ENCODE measurements at regions not wholly inside any gene's neighbourhood (a gene's known extent, or its start where the extent isn't known, plus 50 kb on each side); places are given as distances from the start of the nearest gene placed in this dataset.
"Not testable (repeated sequence)": the region's sequence is repeated elsewhere in the genome, so short reads cannot be mapped to it uniquely, and the experiment has no call there.

DNA sequence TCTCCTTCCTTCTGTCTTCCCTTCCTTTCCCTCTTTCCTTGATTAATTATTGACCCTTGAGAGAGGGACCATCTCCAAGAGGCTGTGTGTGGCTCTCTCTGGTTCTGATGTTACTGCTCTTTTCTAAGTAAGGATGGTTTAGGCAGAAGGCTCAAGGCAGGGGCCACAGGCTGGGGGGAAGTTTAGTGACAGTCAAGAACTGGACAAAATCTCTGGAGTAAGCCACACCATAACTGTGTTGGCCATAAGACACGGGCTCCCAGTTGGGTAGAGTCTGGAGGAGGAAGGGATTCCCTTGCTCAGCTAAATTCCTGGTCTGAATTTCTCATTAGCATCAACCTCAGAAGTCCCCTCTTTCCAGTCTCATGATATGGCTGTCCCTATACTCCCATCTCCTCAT is 74.7 kb downstream of the BUD13 start:
- DNase-seq: no peak

DNA sequence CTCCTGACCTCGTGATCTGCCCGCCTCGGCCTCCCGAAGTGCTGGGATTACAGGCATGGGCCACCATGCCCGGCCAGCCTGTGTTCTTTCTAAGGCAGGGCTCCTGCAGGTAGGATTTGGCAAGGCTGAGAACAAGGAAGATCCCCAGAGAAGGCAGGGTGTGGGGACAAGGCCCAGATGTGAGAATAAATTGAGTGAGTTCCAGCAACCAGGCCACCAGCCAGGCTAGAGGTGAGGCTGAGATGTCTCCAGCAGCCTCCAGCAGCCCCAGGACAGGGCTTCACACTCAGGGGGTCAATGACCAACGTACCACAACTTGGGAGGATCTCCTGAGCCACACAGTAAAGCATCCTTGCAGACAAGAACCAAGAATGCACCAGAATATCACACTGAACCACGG is 75.1 kb downstream of the BUD13 start:
- no peak for DNase-seq

DNA sequence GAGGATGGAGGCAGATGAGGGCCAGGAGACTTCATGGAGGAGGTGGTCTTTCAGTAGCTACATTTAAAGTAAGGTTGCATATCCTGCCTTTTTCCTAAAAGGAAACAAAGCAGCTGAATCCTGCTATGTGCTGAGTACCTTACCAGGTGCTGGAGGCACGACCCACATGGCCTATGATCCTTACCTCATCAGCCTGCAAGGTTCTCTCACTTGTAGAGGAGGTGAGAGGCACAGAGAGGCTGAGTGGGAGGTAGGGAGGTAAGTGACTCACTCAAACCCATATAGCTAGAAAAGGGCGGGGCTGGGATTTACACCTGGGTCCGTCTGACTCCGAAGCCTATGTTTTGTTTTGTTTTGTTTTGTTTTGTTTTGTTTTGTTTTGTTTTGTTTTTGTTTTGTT is 75.8 kb downstream of the BUD13 start:
- no peak for DNase-seq

DNA sequence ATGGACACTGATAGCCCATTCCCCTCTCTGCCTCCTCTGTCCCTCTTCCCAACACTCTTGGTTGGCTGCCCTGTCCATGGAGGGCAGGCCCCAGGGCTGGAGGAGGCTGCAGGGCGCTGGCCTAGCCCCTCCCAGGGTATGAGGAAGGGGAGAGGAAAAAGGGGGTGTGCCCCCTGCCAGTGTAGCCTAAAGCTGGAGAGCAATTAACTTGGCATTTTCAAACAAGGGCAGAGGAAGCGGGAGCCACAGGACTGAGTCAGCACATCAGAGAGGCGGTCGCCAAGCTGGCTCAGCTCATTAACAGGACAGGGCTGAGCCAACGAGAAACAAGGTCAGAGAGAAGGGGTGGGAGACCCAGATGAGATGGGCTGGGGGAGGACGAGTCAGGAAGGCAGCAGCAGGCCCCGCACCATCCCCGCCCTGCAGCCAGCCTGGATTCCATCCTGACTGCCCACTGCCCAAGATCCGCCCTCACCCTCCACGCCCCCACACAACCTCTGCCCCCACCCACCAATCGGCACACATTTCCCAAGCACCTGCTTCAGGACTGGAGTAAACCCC is 76.3 kb downstream of the BUD13 start:
- DNase-seq: no peak

DNA sequence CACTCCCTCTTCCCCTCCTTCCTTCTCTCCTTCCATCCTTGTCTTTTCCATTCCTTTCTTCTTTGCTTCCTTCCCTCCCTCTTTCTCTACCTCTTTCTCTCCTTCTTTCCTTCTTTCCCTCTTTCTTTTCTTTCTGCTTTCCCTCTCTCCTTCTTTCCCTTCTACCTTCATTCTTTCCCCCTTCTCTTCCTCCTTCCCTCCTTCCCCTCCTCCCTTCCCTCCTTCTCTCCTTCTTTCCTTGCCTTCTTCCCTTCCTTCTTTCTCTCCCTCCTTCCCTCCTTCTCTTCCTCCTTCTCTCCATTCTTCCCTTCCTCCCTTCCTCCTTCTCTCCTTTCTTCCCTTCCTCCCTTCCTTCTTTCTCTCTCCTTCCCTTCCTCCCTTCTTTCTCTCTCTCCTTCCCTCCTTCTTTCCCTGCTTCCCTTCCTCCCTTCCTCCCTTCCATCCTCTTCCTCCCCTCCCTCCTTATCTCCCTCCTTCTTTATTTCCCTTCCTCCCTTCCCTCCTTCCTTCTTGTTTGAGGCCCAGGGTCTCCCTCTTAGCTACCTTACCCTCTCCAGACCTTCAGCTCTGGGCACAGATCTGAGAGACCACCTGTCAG is 77.0 kb downstream of the BUD13 start:
- no peak for DNase-seq

DNA sequence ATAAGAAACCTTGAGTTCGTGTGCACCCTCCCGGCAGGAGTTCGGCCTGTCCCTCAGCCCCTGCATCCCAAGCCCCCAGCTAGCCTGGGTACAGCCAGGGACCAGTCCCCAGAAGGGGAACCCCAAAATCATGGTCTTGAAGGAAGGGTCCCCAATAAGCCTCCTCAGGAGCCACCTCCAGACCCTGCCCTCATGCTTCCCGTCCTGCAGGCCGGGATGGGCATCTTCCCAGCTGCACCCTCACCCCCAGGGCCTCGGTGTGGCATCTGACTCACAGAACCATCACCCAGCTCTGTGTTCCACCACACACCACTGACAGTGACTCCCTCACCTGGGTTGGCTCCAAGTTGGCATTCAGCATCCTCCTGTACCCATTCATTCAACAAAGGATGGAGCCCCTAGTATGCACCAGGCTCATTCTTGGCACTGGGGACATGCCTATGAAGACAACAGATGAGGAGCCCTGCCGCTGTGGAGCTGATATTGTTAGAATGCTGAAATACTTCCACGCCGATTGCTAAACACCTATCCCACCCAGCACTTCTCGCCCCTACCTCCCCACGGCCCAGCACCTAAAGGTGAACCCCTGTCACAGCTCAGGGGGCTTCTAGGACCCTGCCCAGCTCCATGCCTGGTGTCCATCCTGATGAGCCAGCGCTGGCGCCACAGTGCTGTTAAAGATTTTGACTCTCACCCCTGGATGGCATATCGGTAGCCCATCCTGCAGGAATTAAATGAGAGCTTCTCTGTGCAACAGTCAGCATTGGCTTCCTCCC is 77.8 kb downstream of the BUD13 start:
- no peak for DNase-seq

DNA sequence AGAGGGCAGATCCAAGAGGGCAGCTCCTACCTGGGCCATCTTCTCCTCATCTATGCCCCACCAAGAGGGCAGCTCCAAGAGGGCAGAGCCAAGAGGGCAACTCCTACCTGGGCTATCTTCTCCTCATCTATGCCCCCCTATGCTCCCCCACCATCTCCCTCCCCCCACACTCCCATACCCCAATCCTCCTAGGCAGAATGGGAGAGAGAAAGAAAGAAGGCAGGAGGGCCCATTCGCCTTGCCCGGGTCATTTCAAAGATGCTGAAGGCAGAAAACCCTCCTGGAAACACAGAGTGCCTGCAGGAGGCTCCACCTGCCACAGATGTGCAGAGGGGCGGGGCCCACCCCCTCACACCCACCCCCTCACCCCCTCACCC is 78.5 kb downstream of the BUD13 start:
- no peak for DNase-seq

DNA sequence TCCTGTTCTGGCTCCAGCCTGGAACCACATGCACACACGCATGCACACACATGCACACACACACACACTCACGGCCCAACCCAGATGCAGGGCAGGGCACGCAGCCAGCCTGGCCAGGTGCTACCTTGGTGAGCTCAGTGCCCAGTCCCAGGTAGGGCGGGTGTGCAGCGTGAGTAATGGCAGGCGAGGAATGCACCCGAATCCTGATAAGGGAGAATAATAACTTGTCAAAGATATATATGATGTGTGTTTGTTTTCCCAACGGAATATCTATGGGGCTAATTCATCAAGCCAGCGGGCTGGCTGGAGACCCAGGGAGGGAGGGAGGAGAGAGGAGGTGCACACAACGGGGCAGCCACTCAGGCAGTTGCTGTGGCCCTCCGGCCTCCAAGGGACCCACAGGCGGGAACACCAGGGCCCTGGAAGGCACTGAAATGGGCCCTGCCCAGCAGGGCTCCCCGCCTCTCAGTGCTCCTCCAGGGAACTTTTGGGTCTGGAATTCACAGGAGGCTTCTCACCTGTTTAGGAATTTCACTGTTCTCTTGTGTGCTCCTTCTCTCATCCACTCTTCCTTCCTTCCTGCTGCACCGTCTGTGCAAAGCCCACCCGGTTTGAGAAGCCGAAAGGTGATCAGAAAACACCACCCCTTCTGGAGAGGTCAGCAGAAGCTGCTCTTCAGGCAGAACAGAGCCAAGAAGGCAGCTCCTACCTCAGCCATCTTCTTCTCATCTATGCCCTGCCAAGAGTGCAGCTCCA is 79.0 kb downstream of the BUD13 start:
- DNase-seq: no peak

DNA sequence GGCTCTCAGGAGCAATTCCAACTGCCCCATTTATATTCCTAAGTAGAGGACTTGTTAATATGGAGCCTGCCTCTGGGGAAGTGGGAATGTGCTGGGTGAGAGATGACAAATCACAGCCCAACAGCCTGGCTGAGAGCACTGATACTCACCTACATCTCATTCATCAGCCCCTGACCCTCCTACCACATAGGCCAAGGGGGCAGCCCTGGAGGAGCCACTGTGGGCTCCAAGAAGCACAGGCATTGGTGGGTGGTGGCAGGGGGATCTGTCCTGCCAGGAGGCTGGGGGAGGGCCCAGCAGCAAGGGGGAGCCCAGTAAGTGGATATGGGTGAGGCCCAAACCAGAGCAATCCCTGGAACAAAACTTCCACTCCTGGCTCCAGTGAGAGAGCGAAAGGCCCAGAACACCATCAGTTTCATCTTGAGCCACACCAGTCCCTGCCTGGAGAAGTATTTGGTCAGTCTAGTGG is 79.7 kb downstream of the BUD13 start:
- DNase-seq: no peak

DNA sequence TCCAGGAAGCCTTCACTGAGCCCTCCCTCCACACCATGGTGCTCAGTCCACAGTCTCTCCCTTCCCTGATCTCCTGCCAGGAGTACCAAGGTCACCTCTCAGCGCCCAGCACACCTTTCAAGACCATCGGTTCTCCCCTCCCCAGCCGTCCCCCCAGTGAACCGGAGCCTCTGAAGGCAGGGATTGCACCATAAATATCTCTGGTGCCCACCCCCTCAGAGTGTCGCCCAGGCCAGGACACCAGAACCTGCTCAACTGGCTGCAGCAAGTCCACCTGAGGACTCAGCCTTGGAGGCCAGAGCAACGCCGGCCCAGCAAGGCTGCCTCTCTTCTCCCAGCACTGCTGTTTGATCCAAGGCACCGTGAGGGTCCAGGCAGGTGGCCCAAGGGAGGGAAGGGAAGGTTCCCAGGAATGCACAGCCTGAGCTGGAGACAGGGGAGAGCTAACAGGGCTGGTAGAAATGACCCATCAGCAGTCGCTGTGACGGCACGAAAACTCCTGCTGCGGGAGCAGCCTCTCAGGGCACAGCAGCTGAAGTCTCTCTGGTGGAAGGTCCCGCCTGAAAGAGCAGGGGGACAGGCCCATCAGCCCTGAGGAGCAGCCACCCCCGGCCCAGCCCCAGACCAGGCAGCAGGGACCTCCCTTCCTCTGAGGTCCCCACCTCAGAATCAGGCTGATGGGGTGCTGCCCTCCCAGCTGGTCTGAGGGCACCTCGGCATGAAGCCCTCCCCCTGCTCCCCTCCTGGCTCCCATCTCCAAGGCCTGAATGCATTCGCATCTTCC is 80.3 kb downstream of the BUD13 start:
- DNase-seq: no peak

DNA sequence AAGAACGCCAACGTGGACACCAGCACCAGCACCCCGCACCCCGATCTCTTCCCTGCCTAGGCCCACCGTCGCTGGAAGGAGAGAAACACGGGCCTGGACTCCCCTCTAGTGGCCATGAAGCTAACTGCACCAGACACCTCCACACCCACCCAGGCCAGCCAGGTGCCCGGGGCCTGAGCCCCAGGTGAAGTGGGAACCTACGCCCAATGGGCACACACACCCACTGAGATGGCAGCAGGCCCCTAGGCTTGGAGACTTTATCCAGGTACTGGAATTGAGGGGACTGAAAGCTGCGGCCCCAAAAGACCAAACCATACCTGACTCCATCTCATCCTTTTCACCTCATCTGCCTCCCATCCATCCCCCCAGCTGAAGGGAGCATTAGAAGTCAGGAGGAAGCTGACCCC is 81.0 kb downstream of the BUD13 start:
- peak; percentile 10 to 40 (median 24) for DNase-seq

DNA sequence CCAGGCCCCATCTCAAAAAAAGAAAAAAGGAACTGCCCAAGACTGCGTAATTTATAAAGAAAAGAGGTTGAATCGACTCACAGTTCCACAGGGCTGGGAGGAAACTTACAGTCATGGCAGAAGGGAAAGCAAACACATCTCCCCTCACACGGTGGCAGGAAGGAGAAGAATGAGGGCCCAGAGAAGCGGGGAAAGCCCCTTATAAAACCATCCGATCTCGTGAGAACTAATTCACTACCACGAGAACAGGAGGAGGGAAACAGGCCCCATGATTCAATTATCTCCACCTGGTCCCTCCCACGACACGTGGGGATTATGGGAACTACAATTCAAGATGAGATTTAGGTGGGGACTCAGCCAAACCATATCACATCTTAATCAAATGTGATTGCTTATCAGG is 82.2 kb downstream of the BUD13 start:
- no peak for DNase-seq

DNA sequence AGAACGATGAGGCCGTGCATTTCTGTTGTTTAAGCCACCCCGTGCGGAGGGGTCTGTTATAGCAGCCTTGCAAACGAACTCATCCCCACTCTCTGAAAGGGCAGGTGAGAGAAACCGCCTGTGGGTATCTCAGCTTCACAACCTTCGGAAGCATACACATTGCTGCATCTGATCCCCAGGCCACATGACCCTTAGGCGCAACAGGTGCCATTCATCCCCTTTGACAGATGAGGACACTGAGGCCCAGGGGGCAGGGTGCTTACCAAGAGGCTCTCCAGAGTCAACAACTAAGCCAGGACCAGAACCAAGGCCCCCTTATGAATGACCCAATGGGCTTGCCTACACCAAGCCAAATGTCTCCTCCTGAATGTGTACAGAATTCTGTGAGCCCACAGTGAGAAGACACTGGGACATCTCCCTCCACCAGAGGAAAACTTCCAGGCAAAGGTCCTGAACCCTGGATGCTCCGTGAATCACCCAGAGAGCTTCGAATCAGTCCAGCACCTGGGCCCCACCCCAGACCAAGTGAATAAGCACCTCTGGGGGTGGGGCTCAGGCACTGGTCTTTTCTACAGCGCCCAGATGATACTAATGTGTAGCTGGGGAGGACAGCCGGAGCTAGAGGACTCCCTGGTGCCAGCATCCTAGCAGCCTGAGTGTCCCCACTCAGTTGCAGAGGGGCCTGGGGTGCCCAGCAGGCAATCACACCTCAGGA is 83.2 kb downstream of the BUD13 start:
- DNase-seq: no peak

DNA sequence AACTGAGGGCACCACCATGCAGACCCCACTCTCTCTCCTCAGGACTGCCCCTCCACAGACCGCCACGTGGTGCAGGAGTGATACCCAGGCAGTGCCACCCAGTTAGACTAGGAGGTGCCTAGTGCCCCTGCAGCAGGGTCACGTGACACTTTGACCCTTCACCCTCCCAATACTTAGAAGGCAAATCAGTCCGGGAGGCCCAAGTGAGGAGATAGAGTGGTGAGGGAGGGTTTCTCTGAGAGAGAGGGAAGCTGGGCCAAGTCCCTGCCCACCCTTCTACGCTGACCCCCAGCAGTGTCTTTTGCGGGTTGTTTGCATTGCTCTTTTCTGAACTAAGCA is 84.6 kb downstream of the BUD13 start:
- no peak for DNase-seq

DNA sequence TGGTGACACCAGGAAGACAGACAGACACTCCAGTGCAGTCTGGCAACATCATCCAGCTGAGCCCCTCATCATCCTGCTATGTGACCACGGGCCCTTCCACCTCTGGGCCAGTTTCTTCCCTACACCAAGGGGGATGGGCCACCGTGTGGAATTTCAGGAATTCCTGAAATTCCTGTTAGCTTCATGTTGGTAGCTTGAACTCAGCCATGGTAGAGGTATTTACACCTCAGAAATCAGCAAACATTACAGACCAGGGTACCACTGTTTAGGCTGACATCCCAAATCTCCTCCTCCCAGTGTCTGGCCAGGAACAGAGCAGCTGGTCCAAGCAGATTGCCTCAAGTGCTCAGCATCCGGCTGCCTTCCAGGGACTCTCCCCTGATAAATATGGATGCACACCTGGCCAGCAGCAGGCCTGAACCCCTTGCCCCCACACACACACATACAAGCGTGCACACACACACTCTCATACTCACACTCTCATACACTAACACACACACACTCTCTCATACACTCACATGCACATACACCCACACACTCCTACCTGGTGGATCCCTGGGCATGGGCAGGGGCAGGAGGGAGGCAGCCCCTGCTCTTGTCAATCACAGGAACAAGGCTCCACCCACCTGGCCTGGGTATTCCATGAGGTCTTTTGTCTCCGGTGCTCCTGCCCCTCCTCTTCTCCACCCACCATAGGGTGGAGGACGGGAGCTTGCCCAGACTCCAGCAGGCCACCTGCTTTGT is 85.2 kb downstream of the BUD13 start:
- DNase-seq: no peak

DNA sequence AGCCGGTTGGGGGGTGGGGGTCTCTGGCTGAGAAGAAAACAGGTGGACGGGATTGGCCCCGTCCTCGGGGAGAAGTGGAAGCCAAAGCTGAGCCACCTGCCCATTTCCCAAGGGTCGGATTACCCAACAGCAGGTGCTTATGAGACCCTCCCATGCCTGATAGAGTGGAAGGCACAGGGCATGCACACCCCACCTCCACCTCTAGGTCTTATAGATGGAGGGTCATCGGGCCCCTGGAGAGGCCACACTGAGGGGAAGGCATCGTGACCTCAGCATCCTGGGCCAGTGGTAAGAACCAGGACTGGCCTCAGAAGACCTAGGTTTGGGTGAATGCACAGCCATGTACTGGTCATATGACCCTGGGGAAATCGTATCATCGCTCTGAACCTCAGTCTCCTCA is 85.9 kb downstream of the BUD13 start:
- no peak for DNase-seq

DNA sequence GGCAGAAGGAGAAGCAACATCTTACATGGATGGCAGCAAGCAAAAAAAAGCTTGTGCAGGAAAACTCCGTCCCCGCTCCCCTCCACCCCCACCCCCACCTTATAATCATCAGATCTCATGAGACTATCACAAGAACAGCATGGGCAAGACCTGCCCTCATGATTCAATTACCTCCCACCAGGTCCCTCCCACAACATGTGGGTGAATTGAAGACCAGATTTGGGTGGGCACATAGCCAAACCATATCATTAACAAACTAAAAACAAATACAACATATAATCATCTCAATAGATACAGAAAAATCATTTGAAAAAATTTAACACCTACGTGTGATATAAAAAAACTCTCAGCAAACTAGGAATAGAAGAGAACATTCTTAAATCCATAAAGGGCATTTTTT is 88.8 kb downstream of the BUD13 start:
- DNase-seq: no peak

DNA sequence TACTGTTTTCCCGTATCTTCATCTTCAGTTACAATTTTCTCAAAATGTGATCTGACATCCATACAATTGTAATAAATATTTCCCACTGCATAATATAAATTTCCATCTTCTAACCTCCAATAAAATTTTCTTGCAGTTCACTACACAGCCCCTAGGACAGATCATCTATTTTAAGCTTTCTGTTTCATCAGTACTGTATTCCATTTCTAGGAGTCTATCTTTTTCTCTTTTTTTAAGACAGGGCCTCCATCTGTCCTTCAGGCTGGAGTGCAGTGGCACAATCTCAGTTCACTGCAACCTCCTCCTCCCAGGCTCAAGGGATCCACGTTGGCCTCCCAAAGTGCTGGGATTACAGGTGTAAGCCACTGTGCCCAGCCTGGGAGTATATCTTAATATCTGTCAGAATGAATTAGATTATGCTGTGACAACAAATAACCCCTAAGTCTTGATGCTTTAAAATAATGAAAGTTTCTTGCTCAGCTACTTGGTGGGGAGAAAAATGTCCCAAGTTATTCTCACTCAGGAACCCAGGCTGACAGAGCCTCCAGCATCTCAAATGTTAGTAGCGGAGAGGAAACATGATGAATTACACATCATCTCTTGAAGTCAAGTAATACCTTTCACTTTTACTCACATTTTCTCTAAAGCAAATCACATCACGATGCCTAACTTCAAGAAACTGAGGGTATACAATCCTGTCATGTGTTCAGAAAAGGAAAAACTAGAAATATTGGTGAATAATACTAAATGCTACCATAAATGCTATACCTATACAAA is 92.2 kb downstream of the BUD13 start:
- DNase-seq: no peak

DNA sequence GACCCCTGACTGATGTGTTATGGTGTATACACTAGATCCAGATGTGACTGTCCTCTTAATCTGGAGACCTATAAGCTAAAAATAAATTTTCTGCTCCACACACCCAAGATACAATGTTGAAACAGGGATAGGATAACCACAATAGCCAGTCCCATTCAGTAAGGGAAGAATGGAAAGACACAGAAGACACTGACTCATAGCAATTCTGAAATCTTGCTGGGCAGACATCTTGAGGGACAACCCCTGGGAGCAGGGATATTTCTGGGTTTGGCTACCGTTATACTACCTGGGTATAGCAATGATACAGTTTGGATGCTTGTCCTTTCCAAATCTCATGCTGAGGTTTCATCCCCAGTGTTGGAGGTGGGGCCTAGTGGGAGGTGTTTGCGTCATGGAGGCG is 93.9 kb downstream of the BUD13 start:
- no peak for DNase-seq

DNA sequence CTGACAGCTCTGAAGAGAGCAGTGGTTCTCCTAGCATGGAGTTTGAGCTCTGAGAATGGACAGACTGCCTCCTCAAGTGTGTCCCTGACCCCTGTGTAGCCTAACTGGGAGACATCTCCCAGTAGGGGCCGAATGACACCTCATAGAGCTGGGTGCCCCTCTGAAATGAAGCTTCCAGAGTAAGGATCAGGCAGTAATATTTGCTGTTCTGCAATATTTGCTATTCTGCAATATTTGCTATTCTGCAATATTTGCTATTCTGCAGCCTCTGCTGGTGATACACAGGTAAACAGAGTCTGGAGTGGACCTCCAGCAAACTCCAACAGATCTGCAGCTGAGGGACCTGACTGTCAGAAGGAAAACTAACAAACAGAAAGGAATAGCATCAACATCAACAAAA is 105.5 kb downstream of the BUD13 start:
- not testable (repeated sequence) for DNase-seq
